SW 1271 (cell line): ENCODE measurements at regions not wholly inside any gene's neighbourhood (a gene's known extent, or its start where the extent isn't known, plus 50 kb on each side); places are given as distances from the start of the nearest gene placed in this dataset.
A peak's percentile ranks its signal among the peaks of the same experiment; 100 is the strongest.

ENCODE experiments used
- DNase-seq, 2 experiments: peaks; one replicate each; lab custom pipeline; 2025; lab: John Stamatoyannopoulos, UW

GRCh38 chr1:30360281-30360680 lies 363.1 kb downstream of the MATN1 start:
- DNase-seq: no peak

- no peak for DNase-seq
These were observed 363.7 kb downstream of the MATN1 start for GRCh38 chr1:30359539-30360220.

- no peak for DNase-seq
These were observed 364.9 kb downstream of the MATN1 start for GRCh38 chr1:30358500-30358899.

GRCh38 chr1:30356839-30357238 lies 366.5 kb downstream of the MATN1 start:
- no peak for DNase-seq

GRCh38 chr1:30354410-30354809 lies 369.0 kb downstream of the MATN1 start:
- DNase-seq: no peak

GRCh38 chr1:30353637-30354036 lies 369.7 kb downstream of the MATN1 start:
- peak in 1 of 2 experiments; percentile 3 for DNase-seq

- no peak for DNase-seq
These were observed 375.2 kb downstream of the MATN1 start for GRCh38 chr1:30348147-30348546.

GRCh38 chr1:30345491-30346130 lies 377.8 kb downstream of the MATN1 start:
- DNase-seq: no peak

- DNase-seq: no peak
These were observed 379.8 kb downstream of the MATN1 start for GRCh38 chr1:30343562-30343961.

GRCh38 chr1:30342535-30343141 lies 380.7 kb downstream of the MATN1 start:
- no peak for DNase-seq

- DNase-seq: no peak
These were observed 382.5 kb downstream of the MATN1 start for GRCh38 chr1:30340934-30341333.

GRCh38 chr1:30339866-30340265 lies 383.5 kb downstream of the MATN1 start:
- DNase-seq: no peak

- no peak for DNase-seq
These were observed 384.6 kb downstream of the MATN1 start for GRCh38 chr1:30338765-30339164.

GRCh38 chr1:30337324-30337620 lies 386.1 kb downstream of the MATN1 start:
- DNase-seq: no peak

GRCh38 chr1:30336550-30337323 lies 386.6 kb downstream of the MATN1 start:
- no peak for DNase-seq

- DNase-seq: no peak
These were observed 387.4 kb downstream of the MATN1 start for GRCh38 chr1:30335997-30336390.

GRCh38 chr1:30335389-30335996 lies 387.9 kb downstream of the MATN1 start:
- DNase-seq: no peak

- no peak for DNase-seq
These were observed 388.6 kb downstream of the MATN1 start for GRCh38 chr1:30334767-30335166.

- DNase-seq: no peak
These were observed 391.0 kb downstream of the MATN1 start for GRCh38 chr1:30332116-30333094.

- DNase-seq: no peak
These were observed 391.8 kb downstream of the MATN1 start for GRCh38 chr1:30331415-30332065.

GRCh38 chr1:30330644-30331043 lies 392.7 kb downstream of the MATN1 start:
- no peak for DNase-seq
